A549 (cell line): ENCODE measurements at regions not wholly inside any gene's neighbourhood (a gene's known extent, or its start where the extent isn't known, plus 50 kb on each side); places are given as distances from the start of the nearest gene placed in this dataset.
"Not testable (repeated sequence)": the region's sequence is repeated elsewhere in the genome, so short reads cannot be mapped to it uniquely, and the experiment has no call there.

Experiments
- CBX8 ChIP-seq: fragments of 200-600 bp; sonication (generic); IDR thresholded peaks from 2 replicates; pipeline ENCODE4 v1.6.1; 2016
- CHD4 ChIP-seq: fragments of 200-600 bp; sonication (generic); IDR thresholded peaks from 2 replicates; pipeline ENCODE4 v1.6.1; 2016; ENCODE audit warnings: antibody characterized with exemption, mild to moderate bottlenecking, borderline replicate concordance
- CTCF ChIP-seq: fragments of >200 bp; sonication (Bioruptor Twin); formaldehyde crosslinking; IDR thresholded peaks from 3 replicates; pipeline ENCODE4 v1.5.1; 2016
- E2F6 ChIP-seq: IDR thresholded peaks from 2 replicates; pipeline ENCODE4 v1.6.1; 2012; ENCODE audit warnings: low read depth, borderline replicate concordance
- MAX ChIP-seq: IDR thresholded peaks from 2 replicates; pipeline ENCODE4 v1.6.1; 2012
- MYC ChIP-seq: IDR thresholded peaks from 2 replicates; pipeline ENCODE4 v1.6.1; 2012; ENCODE audit warnings: mild to moderate bottlenecking, inconsistent platforms, low read length, improper control_type of control experiment, borderline replicate concordance
- NR3C1 ChIP-seq: fragments of >200 bp; sonication (Bioruptor Twin); formaldehyde crosslinking; IDR thresholded peaks from 3 replicates; pipeline ENCODE4 v1.6.1; 2017
- POLR2A ChIP-seq: IDR thresholded peaks from 2 replicates; pipeline ENCODE4 v1.6.1; 2012; ENCODE audit warnings: mild to moderate bottlenecking, low read length
- RARB ChIP-seq: fragments of 250-450 bp; sonication (Bioruptor Pico); IDR thresholded peaks from 2 replicates; pipeline ENCODE4 v1.8.0; 2021; ENCODE audit warnings: mild to moderate bottlenecking, moderate library complexity
- SMC3 ChIP-seq: fragments of >200 bp; sonication (Bioruptor Twin); formaldehyde crosslinking; IDR thresholded peaks from 3 replicates; pipeline ENCODE4 v1.6.1; 2018; ENCODE audit warnings: inconsistent platforms
- USF2 ChIP-seq: fragments of 450-650 bp; IDR thresholded peaks from 2 replicates; pipeline ENCODE4 v1.6.1; 2014; ENCODE audit warnings: antibody characterized with exemption
- ZC3H11A ChIP-seq: fragments of 450-650 bp; IDR thresholded peaks from 2 replicates; pipeline ENCODE4 v1.6.1; 2014; ENCODE audit warnings: antibody characterized with exemption, mild to moderate bottlenecking

GRCh38 chrY:17484763-17485162, 395.3 kb downstream of the CDY2B start:
- TF ChIP-seq SMC3, POLR2A, RARB, MAX, CHD4, CTCF, CBX8, MYC, USF2, NR3C1, E2F6, ZC3H11A: not testable (repeated sequence)
